HFFc6 (cell line): ENCODE measurements at regions not wholly inside any gene's neighbourhood (a gene's known extent, or its start where the extent isn't known, plus 50 kb on each side); places are given as distances from the start of the nearest gene placed in this dataset.

ENCODE experiments used
- DNase-seq: peaks from one replicate; pipeline ENCODE4 v3.0.0-alpha.2; 2018
- H3K27ac Mint-ChIP-seq: 2 replicates; pipeline ENCODE4 v1.8.0; 2020; ENCODE audit warnings: mild to moderate bottlenecking, mixed read lengths
- H3K27me3 Mint-ChIP-seq: 2 replicates; pipeline ENCODE4 v1.8.0; 2021; ENCODE audit warnings: mild to moderate bottlenecking, moderate library complexity, mixed read lengths; ENCODE audit not compliant: insufficient read depth
- H3K36me3 Mint-ChIP-seq: 2 replicates; pipeline ENCODE4 v1.8.0; 2021; ENCODE audit warnings: low read depth, mixed read lengths
- H3K4me1 Mint-ChIP-seq: 2 replicates; pipeline ENCODE4 v1.8.0; 2020; ENCODE audit warnings: low read depth, mixed read lengths
- H3K4me3 Mint-ChIP-seq: 2 replicates; pipeline ENCODE4 v1.8.0; 2020; ENCODE audit warnings: mild to moderate bottlenecking, moderate library complexity, mixed read lengths
- H3K9me3 Mint-ChIP-seq: 2 replicates; pipeline ENCODE4 v1.8.0; 2020; ENCODE audit warnings: mild to moderate bottlenecking, mixed read lengths
- TF ChIP-seq, protein P1 (sequence below): fragments of 200-600 bp; sonication (generic); IDR thresholded peaks from 2 replicates; pipeline ENCODE4 v1.5.0; 2021; ENCODE audit warnings: antibody characterized with exemption, mild to moderate bottlenecking

DNA sequence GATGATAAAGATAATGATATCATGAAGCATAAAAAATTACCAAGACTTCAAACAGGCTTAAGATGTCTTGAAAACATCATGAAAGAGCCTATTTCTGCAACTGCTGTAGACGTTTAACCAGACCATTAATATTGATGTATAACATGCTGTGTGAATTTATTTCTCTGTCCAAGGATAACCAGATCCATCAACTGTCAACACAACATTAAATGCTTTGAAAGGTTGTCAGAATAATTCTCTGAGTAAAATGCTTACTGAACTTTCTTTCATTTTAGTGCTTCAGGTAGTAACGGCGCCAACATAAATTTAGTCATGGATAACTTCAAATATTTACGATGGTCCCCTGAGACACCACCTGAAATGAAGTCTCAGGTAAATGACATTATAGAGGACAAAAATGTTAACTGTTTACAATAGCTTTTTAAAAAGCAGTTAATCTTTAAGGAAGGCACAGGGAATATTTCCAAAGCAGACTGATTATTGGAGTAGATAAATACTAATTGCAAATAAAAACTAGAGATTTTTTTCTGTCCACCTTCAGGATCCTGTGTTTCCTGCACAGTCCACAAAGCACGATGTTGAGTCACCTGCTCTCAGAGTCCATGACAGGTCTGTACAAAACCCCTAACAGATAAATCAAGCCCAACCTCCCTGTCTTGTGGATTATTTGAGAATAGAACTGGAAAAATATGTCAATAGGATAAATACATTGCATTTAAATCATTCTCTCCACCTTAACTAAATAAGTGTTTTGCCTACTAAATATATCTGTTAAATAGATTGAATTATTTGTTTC is 1213.2 kb downstream of the XPNPEP1 start:
- 0 out of 2 replicates have a peak, but pooled peaks cover 5% of the 10 kb centered on the region for H3K36me3 Mint-ChIP-seq
- no peak for DNase-seq
- H3K27ac Mint-ChIP-seq: no peak overlapping the region
- TF ChIP-seq, protein P1, sequence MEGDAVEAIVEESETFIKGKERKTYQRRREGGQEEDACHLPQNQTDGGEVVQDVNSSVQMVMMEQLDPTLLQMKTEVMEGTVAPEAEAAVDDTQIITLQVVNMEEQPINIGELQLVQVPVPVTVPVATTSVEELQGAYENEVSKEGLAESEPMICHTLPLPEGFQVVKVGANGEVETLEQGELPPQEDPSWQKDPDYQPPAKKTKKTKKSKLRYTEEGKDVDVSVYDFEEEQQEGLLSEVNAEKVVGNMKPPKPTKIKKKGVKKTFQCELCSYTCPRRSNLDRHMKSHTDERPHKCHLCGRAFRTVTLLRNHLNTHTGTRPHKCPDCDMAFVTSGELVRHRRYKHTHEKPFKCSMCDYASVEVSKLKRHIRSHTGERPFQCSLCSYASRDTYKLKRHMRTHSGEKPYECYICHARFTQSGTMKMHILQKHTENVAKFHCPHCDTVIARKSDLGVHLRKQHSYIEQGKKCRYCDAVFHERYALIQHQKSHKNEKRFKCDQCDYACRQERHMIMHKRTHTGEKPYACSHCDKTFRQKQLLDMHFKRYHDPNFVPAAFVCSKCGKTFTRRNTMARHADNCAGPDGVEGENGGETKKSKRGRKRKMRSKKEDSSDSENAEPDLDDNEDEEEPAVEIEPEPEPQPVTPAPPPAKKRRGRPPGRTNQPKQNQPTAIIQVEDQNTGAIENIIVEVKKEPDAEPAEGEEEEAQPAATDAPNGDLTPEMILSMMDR: no peak
- H3K4me1 Mint-ChIP-seq: no peaks in the 10 kb centered on the region
- peaks cover 49% of the 10 kb centered on the region for H3K9me3 Mint-ChIP-seq
- H3K4me3 Mint-ChIP-seq: no peak overlapping the region
- no peaks in the 10 kb centered on the region for H3K27me3 Mint-ChIP-seq

DNA sequence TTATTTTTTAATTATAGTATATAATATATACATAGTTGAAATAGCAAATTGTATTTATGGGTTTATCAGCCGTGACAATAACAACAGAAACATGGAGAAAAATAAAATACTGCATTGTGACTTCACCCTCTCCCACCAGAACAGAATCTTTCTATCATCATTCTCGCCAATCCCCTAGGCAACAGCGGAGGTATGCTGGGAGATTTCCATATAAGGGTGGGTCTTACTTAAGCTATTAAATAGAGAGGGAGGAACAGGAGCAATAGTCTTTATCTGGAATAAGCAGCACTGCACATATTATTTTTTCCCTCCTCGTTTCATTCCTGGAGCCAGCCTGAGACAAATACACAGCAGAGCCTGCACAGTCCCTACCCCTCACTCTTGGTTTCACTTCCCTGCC is 1214.9 kb downstream of the XPNPEP1 start:
- 0 out of 2 replicates have a peak, but pooled peaks cover 5% of the 10 kb centered on the region for H3K36me3 Mint-ChIP-seq
- peaks cover 39% of the 10 kb centered on the region for H3K9me3 Mint-ChIP-seq
- H3K27me3 Mint-ChIP-seq: no peaks in the 10 kb centered on the region
- TF ChIP-seq, protein P1: no peak
- no peaks in the 10 kb centered on the region; the same call in 1 of the 2 replicates for H3K4me1 Mint-ChIP-seq
- DNase-seq: no peak
- H3K27ac Mint-ChIP-seq: no peak overlapping the region
- H3K4me3 Mint-ChIP-seq: no peak overlapping the region

- Mint-ChIP-seq H3K36me3 (no peaks in the 10 kb centered on the region), H3K9me3 (peaks cover 4% of the 10 kb centered on the region; the same call in 1 of the 2 replicates), H3K4me3 (no peak overlapping the region), H3K27ac (no peak overlapping the region), H3K27me3 (no peaks in the 10 kb centered on the region), H3K4me1 (no peaks in the 10 kb centered on the region)
- TF ChIP-seq, protein P1: no peak
- no peak for DNase-seq
Observed at GRCh38 chr10:108696792-108697477, 1226.4 kb downstream of the XPNPEP1 start.

DNA sequence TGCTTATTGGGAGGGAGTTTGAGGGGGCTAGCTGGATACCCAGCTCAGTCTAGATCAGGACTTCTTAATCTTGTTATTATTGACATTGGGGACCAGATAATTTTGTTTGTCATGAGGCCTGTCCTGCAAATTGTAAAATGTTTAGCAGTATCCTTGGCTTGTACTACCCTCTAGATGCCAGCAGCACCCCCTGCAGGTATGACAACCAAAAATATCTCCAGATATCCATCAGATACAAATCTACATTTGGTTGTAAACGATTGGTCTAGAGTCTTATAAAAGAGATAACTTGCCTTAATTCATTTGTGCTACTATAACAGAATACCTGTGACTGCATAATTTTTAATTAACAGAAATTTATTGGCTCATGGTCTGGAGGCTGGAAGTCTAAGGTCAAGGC is 1232.2 kb downstream of the XPNPEP1 start:
- Mint-ChIP-seq H3K27ac (no peak overlapping the region), H3K9me3 (peaks cover 4% of the 10 kb centered on the region; the same call in 1 of the 2 replicates), H3K4me1 (no peaks in the 10 kb centered on the region), H3K27me3 (no peaks in the 10 kb centered on the region; the same call in 1 of the 2 replicates), H3K36me3 (no peaks in the 10 kb centered on the region), H3K4me3 (no peak overlapping the region)
- DNase-seq: no peak
- TF ChIP-seq, protein P1: no peak

DNA sequence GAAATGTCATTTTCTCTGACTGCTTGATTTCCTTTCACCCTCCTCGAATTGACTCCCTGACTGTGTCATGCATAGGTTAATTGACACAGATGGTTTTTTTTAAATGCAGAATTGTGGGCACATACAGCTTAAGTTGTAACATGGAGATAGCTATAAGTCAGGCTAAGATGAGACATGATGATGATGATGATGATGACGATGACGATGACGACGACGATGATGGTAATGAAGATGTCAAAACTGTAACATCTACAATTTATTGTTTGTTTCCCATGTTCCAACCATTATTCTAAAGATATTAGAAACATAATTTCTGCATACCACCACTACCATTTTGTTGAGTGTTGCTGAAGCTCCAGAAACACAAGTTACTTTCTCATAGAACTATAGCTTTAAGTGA is 1232.8 kb downstream of the XPNPEP1 start:
- Mint-ChIP-seq H3K27me3 (no peaks in the 10 kb centered on the region; the same call in 1 of the 2 replicates), H3K4me1 (no peaks in the 10 kb centered on the region), H3K4me3 (no peak overlapping the region), H3K27ac (no peak overlapping the region), H3K36me3 (no peaks in the 10 kb centered on the region), H3K9me3 (peaks cover 4% of the 10 kb centered on the region; the same call in 1 of the 2 replicates)
- TF ChIP-seq, protein P1: no peak
- DNase-seq: no peak
